ENCODE measurements at regions not wholly inside any gene's neighbourhood (a gene's known extent, or its start where the extent isn't known, plus 50 kb on each side); places are given as distances from the start of the nearest gene placed in this dataset.

DNA sequence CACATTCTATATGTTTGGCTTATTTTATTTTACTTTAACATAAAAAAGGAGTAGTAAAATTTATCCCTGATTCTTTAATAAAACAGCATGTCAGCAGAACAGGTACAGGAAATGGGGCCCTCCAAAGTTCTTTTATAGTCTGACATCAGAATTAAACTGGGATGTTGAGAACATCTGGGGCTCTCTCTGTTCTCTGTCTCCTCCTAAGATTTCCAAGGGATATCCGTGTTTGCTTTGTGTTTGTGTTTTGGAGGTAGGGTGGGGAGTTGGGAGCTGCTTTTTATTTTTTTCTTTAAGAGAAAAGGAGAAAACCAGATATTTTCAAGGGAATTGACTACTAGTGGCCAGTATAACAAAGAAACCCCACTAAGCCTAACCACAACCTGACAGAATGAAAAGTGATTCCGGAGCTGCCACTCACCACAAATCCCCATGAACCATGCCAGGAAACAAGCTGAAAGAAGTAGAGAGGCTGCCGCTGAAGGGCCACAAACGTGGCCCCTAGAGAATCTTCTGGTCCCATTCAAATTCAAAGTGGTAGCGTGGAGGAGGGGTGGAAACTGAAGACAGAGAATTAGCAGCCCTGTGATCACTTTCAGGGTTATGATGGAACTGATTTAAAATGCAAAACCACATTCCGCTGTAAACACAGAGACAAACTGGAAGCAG lies 369.6 kb upstream of the ADGRL2 start:
- TF ChIP-seq POLR2AphosphoS5 (IDR thresholded peaks at IDR 0.05; ENCODE audit: low read depth) (no peak), SPI1 (IDR thresholded peaks at IDR 0.05; ENCODE audit: borderline replicate concordance, low read depth) (no peak)
- TF ChIP-seq, protein P1, sequence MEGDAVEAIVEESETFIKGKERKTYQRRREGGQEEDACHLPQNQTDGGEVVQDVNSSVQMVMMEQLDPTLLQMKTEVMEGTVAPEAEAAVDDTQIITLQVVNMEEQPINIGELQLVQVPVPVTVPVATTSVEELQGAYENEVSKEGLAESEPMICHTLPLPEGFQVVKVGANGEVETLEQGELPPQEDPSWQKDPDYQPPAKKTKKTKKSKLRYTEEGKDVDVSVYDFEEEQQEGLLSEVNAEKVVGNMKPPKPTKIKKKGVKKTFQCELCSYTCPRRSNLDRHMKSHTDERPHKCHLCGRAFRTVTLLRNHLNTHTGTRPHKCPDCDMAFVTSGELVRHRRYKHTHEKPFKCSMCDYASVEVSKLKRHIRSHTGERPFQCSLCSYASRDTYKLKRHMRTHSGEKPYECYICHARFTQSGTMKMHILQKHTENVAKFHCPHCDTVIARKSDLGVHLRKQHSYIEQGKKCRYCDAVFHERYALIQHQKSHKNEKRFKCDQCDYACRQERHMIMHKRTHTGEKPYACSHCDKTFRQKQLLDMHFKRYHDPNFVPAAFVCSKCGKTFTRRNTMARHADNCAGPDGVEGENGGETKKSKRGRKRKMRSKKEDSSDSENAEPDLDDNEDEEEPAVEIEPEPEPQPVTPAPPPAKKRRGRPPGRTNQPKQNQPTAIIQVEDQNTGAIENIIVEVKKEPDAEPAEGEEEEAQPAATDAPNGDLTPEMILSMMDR (IDR thresholded peaks at IDR 0.05; ENCODE audit: insufficient read depth, low read length): no peak
